Heart left ventricle (tissue), 16 donors: ENCODE measurements at regions not wholly inside any gene's neighbourhood (a gene's known extent, or its start where the extent isn't known, plus 50 kb on each side); places are given as distances from the start of the nearest gene placed in this dataset.
A peak's percentile ranks its signal among the peaks of the same experiment; 100 is the strongest.

Experiments
- ATAC-seq, 4 donors: fragments of 200-7000 bp; cut with Tn5 transposase; one replicate each; pipeline ENCODE4 v1.9.1; 2020 to 2022; ENCODE audit warnings: moderate library complexity in 4 of 4, mild to moderate bottlenecking in 3 of 4, moderate number of reproducible peaks in 1 of 4
- DNase-seq, 5 donors: peaks; one replicate each; pipeline ENCODE4 v3.0.0-alpha.2; 2020
- H3K27ac ChIP-seq, 12 donors: fragments of 200-600 bp; sonication (generic) in 4 of 12; one replicate each; pipeline versions ENCODE4 v1.5.0 to v1.8.0; 2016 to 2022; ENCODE audit warnings: mild to moderate bottlenecking in 2 of 12
- H3K27me3 ChIP-seq, 9 donors: fragments of 200-600 bp; sonication (generic) in 2 of 9; one replicate each; pipeline versions ENCODE4 v1.5.1 to v1.8.0; 2016 to 2022; ENCODE audit warnings: mild to moderate bottlenecking in 3 of 9
- H3K36me3 ChIP-seq, 9 donors: fragments of 200-600 bp; sonication (generic) in 2 of 9; one replicate each; pipeline versions ENCODE4 v1.5.0 to v1.8.0; 2018 to 2022; ENCODE audit warnings: mild to moderate bottlenecking in 2 of 9
- H3K4me1 ChIP-seq, 12 donors: fragments of 200-600 bp; sonication (generic) in 4 of 12; one replicate each; pipeline versions ENCODE4 v1.5.0 to v1.8.0; 2016 to 2022; ENCODE audit warnings: mild to moderate bottlenecking in 3 of 12
- H3K4me3 ChIP-seq, 12 donors: fragments of 200-600 bp; sonication (generic) in 4 of 12; one replicate each; pipeline versions ENCODE4 v1.5.0 to v1.8.0; 2017 to 2022; ENCODE audit warnings: mild to moderate bottlenecking in 9 of 12, moderate library complexity in 4 of 12
- H3K9me3 ChIP-seq, 12 donors: fragments of 200-600 bp; sonication (generic) in 4 of 12; one replicate each; pipeline versions ENCODE4 v1.5.0 to v1.8.0; 2016 to 2022; ENCODE audit warnings: mild to moderate bottlenecking in 1 of 12
- CTCF ChIP-seq, 12 donors: fragments of 200-600 bp; sonication (generic) in 4 of 12; IDR thresholded peaks; one replicate each; pipeline versions ENCODE4 v1.5.0 to v1.8.0; 2018 to 2022; ENCODE audit warnings: antibody characterized with exemption in 12 of 12, mild to moderate bottlenecking in 5 of 12
- POLR2A ChIP-seq, 2 donors: fragments of 450-650 bp; IDR thresholded peaks; one replicate each; pipeline ENCODE4 v1.6.1; 2017; ENCODE audit warnings: antibody characterized with exemption in 2 of 2, mild to moderate bottlenecking in 2 of 2, moderate library complexity in 2 of 2
- WGBS, 4 donors: extraction: QIAGEN DNeasy Blood & Tissue Kit in 2 of 4; methylation state at CpG; one replicate each; pipeline versions ENCODE4 v1.1.5 to v1.1.7; 2013 to 2018; 5-methylcytosine and 5-hydroxymethylcytosine counted together
- intact Hi-C, 10 donors: fragments of 100-400 bp; cut with DNase I; formaldehyde crosslinking; loops; one replicate each; pipeline versions ENCODE4 v1.11.1 to v1.14.2; 2022
- donor health status: ischemic (EF 13 %, LVEDD 7.1; RV severe dilation, severe dysfunction).
- donor health status: healthy with polysubstance abuse.
- donor health status: DM: no; HTN: yes; CAD: no.
- donor health status: DM: no; HTN: no; CAD: no.
- donor health status: ischemic (EF 25% LVEDD 6.9; RV normal size, moderate dysfunction).
- donor health status: ischemic (EF 25% LVEDD 5.7; RV mildly dilated, moderate dysfunction).
- donor health status: healthy.
- donor health status: DM: yes; HTN: yes; CAD: no.
- donor health status: ischemic (EF 35%, LVEDD 5.7; RV mildly dilated, moderate dysfunction).
- donor health status: nonischemic (EF 11% LVEDD 7.7; RV severe dilation, severe dysfunction).
- donor health status: DM: yes; HTN: yes; CAD: no.
- donor health status: PGD.
- donor health status: ischemic (EF 29% LVEDD 5.4; RV normal size, mild dysfunction).
- donor health status: nonischemic (EF 23%, LVEDD 6.1; RV moderate dilation, normal function).

GRCh38 chr5:120372899-120373298 is 91.2 kb upstream of the PRR16 start:
- Histone ChIP-seq H3K9me3 (peaks cover 0 to 3% (median 0%) of the 10 kb centered on the region in 12 donors), H3K27me3 (no peaks in the 10 kb centered on the region), H3K27ac (peak overlapping the region in 4 of 12 donors; percentile 8 to 47 (median 22)), H3K4me3 (no peak overlapping the region), H3K36me3 (no peaks in the 10 kb centered on the region), H3K4me1 (peaks cover 0 to 9% (median 0%) of the 10 kb centered on the region in 12 donors)
- DNase-seq, result peak in 2 of 5 donors; percentile 18 to 38
- TF ChIP-seq CTCF (IDR thresholded peaks at IDR 0.05), result no peak
- TF ChIP-seq POLR2A (IDR thresholded peaks at IDR 0.05), result no peak
- ATAC-seq, result peak; percentile 39 to 95 (median 74)
- WGBS, 4 donors, result 63 to 70% (median 66%) methylated on average over 3 of the region's 3 CpGs
- intact Hi-C loops, result no loop called here

- Histone ChIP-seq H3K4me1 (peaks cover 0 to 9% (median 0%) of the 10 kb centered on the region in 12 donors), H3K9me3 (peaks cover 0 to 23% (median 3%) of the 10 kb centered on the region in 12 donors), H3K36me3 (no peaks in the 10 kb centered on the region), H3K27ac (peak overlapping the region in 3 of 12 donors; percentile 19 to 43 (median 33)), H3K4me3 (no peak overlapping the region), H3K27me3 (no peaks in the 10 kb centered on the region)
- DNase-seq (no peak), ATAC-seq (no peak)
- WGBS, 4 donors, result 27 to 53% (median 39%) methylated on average over 1 of the region's 1 CpG
- intact Hi-C loops, result no loop called here
- TF ChIP-seq POLR2A (IDR thresholded peaks at IDR 0.05), result no peak
- no peak for TF ChIP-seq CTCF (IDR thresholded peaks at IDR 0.05)
Observed at GRCh38 chr5:120375248-120375647, 88.9 kb upstream of the PRR16 start.

- intact Hi-C loops, result no loop called here
- H3K4me1 ChIP-seq, result no peaks in the 10 kb centered on the region
Observed at GRCh38 chr5:120380644-120381043, 83.5 kb upstream of the PRR16 start.

GRCh38 chr5:120382833-120383232 is 81.3 kb upstream of the PRR16 start:
- Histone ChIP-seq H3K4me3 (no peak overlapping the region), H3K36me3 (no peaks in the 10 kb centered on the region), H3K9me3 (peaks cover 0 to 31% (median 3%) of the 10 kb centered on the region in 12 donors), H3K27ac (no peak overlapping the region), H3K27me3 (no peaks in the 10 kb centered on the region), H3K4me1 (peaks cover 0 to 10% (median 0%) of the 10 kb centered on the region in 12 donors)
- intact Hi-C loops, result no loop called here
- ATAC-seq, result no peak
- TF ChIP-seq CTCF (IDR thresholded peaks at IDR 0.05) (no peak), POLR2A (IDR thresholded peaks at IDR 0.05) (no peak)
- WGBS, 4 donors, result 84 to 89% (median 85%) methylated on average over 2 of the region's 2 CpGs
- DNase-seq, result no peak

More at GRCh38 chr5:120380644-120381043, 83.5 kb upstream of the PRR16 start:
- Histone ChIP-seq H3K9me3 (peaks cover 0 to 34% (median 3%) of the 10 kb centered on the region in 12 donors), H3K27ac (no peak overlapping the region), H3K4me3 (no peak overlapping the region), H3K36me3 (no peaks in the 10 kb centered on the region), H3K27me3 (no peaks in the 10 kb centered on the region)
- ATAC-seq (no peak), DNase-seq (no peak)
- 73 to 92% (median 84%) methylated on average over 1 of the region's 1 CpG for WGBS, 4 donors
- no peak for TF ChIP-seq POLR2A (IDR thresholded peaks at IDR 0.05)
- TF ChIP-seq CTCF (IDR thresholded peaks at IDR 0.05), result no peak
